ENCODE measurements at regions not wholly inside any gene's neighbourhood (a gene's known extent, or its start where the extent isn't known, plus 50 kb on each side); places are given as distances from the start of the nearest gene placed in this dataset.

DNA sequence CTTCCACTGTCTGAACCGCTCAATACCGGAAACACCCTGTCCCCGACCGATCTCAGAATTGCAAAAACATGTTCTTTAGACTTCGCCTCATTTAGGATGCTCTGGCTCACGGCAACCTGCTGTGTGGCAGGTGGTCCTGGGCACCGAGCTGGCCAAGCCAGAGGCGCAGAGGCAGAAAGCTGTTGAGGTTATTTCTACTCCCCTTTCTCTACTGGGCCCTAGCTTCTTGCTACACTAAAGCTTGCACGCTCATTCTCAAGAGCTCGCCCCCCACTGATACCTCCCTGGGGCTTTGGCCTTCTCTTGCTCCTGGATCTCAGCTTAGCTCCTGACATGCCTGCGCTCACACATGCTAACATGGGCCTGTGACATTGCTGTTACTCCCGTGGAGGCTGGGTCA lies 417.4 kb downstream of the LPIN1 start:
- no peak for DNase-seq (ENCODE audit: low read depth in 2 of 2, low spot score in 1 of 2)

DNA sequence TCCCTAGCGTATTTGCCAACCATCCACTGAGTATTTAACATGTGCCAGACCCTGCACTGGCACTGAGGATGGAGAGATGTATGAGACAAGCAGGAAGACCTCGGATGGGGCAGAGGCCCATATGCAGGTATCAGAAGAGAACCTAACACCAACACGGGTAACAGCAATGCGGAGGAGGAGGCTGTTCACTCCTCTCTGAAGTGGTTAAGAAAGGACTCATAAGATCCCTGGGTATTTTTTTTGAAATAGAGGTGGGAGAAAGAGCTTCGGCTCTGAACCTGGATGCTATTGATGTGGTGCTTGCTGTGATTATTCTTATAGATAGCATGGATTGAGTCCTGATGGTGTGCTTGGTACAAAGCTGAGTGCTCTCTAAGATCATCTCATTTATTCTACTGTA lies 418.3 kb downstream of the LPIN1 start:
- no peak for DNase-seq (ENCODE audit: low read depth in 2 of 2, low spot score in 1 of 2)

DNA sequence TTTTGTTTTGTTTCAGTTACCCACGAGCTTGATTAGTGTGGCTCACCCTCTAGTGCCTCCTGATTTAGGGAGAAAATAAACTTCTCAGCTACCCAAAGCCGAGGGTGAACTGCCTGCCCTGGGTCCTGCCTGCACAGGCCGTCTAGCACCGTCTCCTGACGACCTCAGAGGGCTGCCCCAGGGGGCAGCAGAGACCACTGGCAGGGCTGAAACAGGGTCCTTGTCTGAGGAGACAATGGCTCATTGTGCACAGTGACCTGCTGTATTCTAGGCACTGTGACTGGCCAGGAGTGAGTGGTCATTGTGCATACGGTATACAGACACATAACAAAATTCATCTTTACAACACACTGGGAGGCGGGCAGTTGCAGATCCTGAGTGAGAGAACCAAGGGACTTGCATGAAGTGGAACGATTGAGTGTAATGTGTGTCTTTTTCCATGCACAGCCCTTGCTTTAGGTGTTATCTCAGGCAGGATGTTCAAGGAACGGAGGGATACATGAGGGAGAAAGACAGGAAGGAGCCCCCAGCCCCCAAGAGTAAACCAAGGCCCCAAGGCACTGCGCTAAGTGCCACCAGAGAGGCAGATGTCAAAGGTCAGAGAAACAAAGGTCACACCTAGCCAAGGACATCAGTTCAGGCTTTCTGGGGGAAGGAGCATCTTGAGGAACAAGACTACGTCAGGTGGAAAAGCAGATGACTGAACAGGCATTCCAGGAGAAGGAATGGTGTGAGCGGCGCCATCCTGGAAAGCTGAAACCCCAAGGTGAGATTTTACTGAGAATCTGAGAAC lies 421.3 kb downstream of the LPIN1 start:
- no peak for DNase-seq (ENCODE audit: low read depth in 2 of 2, low spot score in 1 of 2)

DNA sequence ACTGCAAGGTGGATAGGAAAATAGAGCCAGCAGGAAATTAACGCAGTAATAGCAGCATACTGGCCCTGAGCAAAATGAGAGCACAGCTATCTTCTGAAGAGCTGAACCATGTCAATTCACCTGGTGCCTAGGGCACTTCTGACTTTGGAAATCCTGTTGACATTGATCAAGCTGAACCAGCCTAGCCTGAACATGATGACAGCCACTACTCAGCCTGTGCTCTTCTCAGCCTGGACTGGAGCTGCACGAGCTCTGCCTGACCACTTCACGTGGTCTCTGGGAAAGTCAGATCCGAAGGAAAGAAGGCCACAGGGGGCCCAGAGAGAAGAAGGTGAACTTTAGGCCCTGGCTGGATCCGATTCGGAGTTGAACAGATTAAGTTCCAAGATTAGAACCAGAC lies 421.9 kb downstream of the LPIN1 start:
- no peak for DNase-seq (ENCODE audit: low read depth in 2 of 2, low spot score in 1 of 2)

DNA sequence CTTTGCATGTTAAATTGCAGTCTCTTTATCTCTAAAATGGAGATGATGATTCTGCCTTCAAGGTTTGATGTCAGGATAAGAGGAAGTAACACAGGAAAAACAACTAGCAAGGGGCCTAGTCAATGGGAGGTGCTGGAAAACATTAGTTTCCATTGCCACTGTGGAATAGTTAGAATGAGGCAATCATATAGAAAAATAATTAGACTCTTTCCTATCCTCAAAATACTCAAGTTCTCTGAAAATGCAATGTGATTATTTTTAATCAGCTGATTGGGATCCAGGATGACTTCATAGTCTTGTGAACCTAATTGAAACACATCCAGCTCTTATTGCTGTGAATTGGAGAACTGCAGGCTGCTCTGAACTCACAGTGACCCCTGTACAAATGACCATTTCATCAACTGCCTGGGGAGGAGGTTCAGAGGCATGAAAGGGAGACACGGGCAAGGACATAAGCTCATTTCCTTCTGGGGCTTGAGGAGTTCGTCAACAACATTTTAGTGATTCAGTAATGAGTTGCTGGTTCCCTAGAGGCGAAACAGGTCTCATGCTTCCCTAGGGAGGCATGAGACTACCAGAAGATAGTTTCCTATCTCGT lies 422.5 kb downstream of the LPIN1 start:
- DNase-seq (ENCODE audit: low read depth in 2 of 2, low spot score in 1 of 2), result no peak

DNA sequence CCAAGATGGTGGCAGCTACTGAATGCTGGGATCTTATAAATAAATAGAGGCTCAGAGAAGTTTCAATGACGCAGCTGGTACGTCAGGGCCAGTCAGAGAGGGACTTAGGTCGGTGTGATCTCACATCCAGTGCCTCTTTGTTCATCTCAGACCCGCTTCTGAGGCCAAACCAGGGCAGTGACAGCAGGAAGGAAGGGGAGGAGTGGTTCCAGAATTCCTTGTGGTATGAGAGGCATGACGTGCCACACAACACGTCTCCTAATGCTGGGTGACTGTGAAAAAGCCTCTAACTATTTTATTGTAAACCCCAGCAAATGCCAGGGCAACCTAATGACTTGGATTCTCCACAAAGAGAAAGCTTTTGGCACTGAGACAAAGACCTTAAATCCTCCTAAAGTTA lies 423.3 kb downstream of the LPIN1 start:
- DNase-seq (ENCODE audit: low read depth in 2 of 2, low spot score in 1 of 2), result no peak

DNA sequence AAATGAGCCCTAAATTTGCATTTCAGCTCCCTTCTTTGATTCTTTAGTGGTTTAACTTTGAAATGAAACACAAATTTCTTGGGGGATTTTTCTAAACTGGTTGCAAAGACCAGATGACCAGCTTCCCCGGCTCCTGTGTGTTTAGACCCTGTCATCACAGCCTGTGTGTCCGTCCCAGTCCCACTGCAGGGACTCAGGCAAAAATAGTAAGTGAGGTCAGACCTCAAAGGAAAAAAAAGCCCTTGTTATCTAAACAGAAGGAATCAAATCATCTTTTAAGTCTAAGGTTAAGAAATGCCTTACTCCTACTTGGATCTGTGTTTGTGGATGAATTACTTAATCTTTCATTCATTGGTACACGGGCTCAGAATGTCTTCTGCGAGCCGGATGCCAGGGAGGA lies 423.7 kb downstream of the LPIN1 start:
- no peak for DNase-seq (ENCODE audit: low read depth in 2 of 2, low spot score in 1 of 2)

DNA sequence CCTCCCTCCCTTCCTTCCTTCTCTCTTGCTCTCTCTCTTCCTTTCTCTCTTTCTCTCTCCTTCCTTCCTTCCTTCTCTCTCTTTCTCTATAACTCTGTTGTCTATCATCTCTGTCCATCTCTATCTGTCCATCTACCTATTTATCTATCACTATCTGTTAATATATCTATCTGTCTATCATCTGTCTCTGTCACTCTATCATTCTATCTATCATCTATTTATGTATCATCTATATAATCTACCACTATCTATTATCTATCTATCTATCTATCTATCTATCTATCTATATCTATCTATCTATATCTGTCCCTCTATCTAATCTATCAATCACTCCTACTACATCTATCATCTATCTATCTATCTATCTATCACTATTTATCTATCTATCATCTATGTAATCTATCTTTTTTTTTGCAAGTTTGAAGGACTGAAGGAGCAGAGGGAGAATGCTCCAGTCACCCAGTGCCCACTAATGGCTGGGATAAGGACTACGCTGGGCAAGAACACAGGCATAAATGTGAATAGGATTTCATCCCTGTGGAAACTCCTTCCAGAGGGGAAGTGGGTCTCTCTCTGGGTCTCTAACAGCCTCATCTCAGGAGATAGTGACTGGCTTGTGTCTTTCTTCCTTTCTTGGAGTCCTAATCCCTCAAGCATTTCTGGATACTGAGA lies 427.0 kb downstream of the LPIN1 start:
- DNase-seq (ENCODE audit: low read depth in 2 of 2, low spot score in 1 of 2), result no peak

DNA sequence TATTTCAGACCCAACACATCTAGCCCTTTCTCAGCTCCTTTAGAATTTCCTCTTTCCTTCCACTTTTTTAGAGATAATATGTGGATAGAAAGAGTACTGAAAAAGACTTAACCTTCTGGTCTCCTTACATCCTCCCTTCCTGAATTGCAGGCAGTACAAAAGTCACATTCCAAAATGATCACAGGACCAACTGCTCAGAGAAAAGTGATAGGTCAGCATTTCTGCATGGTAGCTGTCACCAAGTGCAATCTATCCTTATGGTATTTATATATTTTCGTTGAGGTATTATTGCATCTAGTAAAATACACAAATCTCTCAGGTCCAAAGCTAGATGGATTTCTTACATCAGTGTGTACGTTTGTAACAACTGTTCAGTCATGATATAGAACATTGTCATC lies 427.5 kb downstream of the LPIN1 start:
- DNase-seq (ENCODE audit: low read depth in 2 of 2, low spot score in 1 of 2), result no peak

DNA sequence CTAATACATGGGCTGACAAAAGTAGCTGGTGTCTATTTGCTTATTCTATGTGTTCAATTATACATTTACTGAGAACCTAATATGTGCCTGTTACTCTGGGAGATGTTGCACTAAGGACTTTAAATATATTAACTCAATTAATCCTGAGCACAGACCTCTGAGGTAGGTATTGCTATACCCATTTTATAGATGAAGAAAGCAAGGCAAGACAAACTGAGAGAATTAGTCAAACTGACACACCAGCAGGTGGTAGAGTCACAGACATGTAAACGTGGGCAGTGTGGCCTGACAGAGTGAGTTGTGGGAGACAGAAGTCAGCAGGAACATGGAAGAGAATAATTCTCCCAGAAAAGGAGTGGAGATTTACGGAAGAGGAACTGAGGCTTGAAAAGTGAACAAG lies 428.9 kb downstream of the LPIN1 start:
- DNase-seq (ENCODE audit: low read depth in 2 of 2, low spot score in 1 of 2), result no peak

DNA sequence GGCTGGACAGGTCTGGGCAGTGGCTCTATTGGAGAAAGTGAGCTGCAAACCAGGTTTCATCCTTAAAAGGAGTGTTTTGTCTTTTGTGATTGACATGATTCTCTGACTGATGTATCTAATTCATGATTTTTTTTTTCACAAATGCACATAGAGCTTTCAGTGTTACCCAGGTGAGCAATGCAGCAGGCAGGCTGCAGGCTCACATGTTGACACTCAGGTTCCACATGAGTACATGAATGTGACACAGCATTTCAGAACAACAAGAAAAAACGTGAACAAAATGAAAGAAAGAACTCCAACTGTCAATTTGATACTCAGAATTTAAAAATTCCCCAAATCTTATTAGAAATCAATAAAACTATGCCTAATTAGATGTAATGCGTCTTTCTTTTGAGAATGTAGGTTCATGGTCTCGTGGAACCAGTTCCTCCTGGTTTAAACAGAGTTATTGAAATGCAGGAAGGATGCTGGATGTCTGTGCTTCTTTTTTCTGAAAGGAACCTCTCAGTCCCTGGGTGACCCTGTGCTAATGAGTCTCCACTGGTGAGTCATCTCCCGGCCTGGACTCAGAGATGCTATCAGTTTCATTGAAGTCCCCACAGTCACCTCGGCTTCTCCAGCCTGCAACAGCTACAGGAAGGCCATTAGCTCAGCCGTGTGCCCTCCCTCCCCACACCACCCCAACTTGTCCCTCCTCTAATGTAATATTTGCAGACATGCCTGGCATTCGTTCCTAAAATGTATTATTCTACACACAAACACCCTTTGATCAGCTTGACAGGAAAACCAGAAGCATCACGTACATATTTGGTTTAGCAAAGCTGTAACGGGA lies 430.4 kb downstream of the LPIN1 start:
- no peak for DNase-seq (ENCODE audit: low read depth in 2 of 2, low spot score in 1 of 2)

DNA sequence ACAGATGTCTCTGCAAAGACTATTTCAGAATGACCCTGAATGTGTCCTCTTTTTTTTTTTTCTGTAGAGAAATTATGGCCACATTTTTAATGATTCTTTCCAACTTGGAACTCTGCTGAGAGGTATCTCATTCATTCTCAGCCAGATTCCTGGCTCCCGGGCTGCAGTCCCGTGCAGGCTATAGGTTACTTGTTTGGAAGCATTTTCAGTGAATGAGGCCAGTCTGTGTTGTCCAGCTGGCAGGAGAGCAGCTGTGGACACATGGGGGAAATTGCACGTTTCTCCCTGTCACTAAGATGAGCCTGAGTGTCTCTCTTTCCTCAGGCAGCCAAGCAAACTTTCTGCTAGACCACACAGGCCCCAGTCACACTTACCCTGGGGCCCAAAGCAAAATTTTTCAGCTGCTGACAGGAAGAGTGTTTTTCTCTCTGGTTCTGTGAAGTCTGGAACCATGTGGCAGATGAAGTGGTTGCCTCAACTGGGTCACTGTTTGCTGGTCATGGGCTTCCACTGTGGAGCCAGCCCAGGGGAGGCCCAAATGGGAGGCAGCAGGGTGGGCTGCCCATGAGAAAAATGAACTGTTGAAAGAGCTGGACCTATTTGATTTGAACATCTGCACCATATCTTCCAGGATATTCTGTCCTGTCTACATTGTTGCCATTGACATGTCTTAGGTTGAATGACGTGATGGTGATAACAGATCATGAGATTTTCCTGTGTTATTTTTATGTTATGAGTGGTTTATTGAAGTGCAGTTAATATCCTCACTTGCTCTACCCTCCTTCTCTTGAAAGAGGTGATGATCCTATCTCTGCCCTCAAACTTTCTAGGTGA lies 431.2 kb downstream of the LPIN1 start:
- no peak for DNase-seq (ENCODE audit: low read depth in 2 of 2, low spot score in 1 of 2)

DNA sequence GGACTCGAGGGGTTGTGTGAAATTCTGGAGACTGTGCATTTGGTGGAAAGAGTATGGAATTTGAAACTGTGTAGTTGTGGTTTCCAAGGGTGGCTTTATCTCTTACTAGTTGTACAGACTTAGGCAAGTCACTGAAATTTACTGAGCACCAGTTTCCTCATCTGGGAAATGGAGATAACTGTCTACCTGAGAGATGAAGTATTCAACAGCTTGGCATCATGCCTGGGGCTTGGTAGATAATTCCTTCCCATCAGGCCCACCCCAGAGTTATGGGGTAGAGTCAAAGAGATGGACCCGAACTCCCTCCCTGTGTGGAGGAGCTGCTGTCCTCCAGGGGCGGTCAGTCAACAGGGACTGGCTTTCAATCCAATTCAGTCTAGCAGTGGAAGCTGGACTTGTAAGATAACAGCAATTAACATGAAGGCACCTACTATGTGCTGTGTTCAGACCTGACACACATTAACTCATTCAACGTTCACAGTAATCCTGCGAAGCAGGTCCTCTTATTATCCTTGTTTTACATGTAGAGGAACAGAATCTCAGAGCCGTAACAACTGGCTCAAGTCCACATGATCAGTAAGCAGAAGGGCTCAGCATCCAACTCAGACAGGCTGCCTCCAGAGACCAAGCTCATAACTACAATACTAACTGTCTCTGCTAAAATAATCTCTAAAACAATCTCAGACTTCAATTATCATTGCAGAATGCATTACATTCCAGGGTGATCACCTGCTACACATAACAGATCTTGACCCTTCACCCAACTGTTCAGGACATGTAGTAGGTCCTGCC lies 432.1 kb downstream of the LPIN1 start:
- DNase-seq (ENCODE audit: low read depth in 2 of 2, low spot score in 1 of 2), result no peak

DNA sequence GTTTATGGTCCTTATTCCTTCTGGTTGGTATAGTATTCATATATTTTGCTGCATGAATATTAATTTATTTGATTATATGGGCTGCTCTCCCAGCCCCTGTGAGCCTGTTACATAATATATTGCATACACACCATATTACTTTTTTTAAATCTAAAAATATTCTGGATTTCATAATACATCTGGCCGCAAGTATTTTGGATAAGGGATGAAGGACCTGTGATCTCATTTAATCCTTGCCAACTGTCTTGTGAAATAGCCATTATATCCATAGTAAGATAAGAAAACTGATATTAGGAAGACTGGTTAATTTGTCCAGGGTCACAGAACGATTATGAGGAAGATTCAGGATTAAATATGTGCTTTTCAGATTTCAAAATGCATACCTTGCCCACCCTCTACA lies 433.6 kb downstream of the LPIN1 start:
- DNase-seq (ENCODE audit: low read depth in 2 of 2, low spot score in 1 of 2), result no peak

DNA sequence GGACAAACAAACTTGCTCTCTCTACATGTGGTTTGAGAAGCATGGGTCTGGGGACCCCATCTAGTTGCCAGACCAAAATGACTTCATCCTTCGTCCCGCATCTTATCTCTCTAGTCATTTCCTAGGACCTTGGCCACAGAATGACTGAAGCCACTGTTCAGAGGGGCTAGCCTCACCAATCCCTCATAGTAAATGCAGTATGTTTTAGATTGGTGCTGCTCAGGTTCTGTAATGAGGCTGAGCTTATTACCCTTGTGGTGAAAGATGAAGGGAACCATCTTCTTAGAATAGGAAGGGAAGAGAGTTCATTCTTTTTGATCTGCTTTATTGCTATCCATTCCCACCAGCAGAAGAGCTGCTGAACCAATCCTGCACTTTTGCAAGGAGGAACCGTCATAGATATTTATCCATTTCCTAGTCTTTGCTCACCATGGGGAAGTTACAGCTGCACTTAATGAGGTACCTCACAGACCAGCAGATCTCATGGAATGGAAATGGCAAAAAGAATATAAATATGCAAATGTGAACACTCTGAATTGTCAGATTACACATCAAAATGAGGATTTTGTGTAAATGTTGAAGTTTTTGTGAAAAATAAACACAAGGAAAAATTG lies 436.7 kb downstream of the LPIN1 start:
- no peak for DNase-seq (ENCODE audit: low read depth in 2 of 2, low spot score in 1 of 2)

DNA sequence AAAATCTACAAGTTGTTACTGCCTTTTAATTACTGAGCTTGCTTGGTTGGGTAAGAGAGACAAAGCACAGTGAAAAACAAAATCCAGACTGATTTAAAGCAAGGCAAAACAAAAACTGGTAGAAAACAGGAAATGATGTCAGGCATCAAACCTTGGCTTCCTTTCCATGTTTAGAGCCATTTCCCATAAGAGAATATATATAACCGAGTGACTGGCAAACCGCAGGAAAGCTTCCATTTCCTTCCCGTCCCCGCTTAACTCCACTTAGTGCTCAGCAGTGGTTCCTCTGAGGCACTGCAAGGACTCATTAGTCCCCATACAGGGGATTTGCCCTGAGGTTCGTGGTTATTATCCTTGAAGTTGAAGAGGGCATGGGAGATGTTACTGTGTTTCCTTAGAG lies 446.3 kb downstream of the LPIN1 start:
- DNase-seq (ENCODE audit: low read depth in 2 of 2, low spot score in 1 of 2), result no peak

DNA sequence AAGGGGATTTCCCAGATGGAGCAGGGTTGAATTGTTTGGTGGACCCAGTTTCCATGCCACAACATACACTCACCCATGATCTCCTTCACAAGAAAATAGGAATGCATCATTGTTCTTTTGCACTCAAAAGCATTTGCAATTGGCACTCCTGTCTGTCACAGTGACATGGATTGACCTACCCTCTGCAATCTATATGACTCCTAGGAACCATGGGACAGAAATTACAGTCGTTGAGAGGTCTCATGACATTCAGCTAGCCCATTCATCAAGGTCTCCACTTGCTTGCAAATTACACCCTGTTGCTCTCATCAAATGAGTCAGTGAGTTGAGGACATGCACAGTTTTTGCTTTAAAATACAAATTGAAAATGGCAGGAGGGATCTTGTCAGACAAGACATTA lies 448.5 kb downstream of the LPIN1 start:
- no peak for DNase-seq (ENCODE audit: low read depth in 2 of 2, low spot score in 1 of 2)

DNA sequence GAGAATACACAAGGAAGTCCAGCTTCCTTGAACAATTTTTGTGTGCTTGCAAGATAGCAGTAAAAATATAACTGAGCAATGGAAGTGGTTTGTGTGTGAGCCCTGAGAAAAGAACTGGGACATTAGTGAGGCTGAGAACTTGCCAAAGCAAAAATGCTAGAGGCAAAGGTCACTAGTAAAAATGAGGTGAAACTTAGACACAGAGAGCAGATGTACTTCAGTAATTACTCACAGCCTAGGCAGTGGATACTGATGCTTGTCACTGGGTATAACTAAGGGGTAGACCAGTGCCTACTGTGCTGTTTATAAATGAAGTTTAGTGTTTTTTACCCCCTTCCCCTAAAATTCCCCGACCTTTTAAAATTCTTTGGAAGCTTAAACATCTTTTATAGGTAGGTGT lies 450.1 kb downstream of the LPIN1 start:
- DNase-seq (ENCODE audit: low read depth in 2 of 2, low spot score in 1 of 2), result no peak

DNA sequence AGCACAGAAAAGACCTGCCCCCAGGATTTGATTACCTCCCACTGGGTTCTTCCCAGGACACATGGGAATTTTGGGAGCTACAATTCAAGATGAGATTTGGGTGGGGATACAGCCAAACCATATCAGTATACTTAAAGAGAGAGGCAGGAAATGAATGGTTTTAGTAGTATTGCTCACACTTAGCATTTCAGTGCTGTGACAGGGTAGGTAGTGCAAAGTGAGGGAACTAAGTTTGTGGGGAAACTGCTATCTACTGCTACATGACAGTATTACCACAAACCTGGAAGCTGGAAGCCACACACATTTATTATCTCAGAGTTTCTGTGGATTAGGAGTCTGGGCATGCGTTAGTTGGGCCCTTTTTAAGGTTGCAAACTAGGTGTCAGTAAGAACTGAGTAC lies 450.7 kb downstream of the LPIN1 start:
- DNase-seq (ENCODE audit: low read depth in 2 of 2, low spot score in 1 of 2), result no peak
